SK-N-SH (cell line): ENCODE measurements at regions not wholly inside any gene's neighbourhood (a gene's known extent, or its start where the extent isn't known, plus 50 kb on each side); places are given as distances from the start of the nearest gene placed in this dataset.

ENCODE experiments used
- CTCF ChIA-PET: fragments of 300-600, 350-600 bp; formaldehyde crosslinking; extraction: SDS; loops from one replicate; lab custom pipeline; 2021; lab: Yijun Ruan, JAX
- POLR2A ChIA-PET: fragments of 350-600 bp; sonication (Branson Sonifier 250); formaldehyde crosslinking; extraction: SDS; loops from one replicate; lab custom pipeline; 2020; ENCODE audit warnings: antibody characterized with exemption, inconsistent platforms; lab: Yijun Ruan, JAX
- DNase-seq: peaks from one replicate; pipeline ENCODE4 v3.0.0; 2012
- H2AFZ ChIP-seq: fragments of 200-600 bp; sonication (generic); 2 replicates; pipeline ENCODE4 v1.8.1; 2016; ENCODE audit warnings: antibody characterized with exemption, mild to moderate bottlenecking, low read depth
- H3F3A ChIP-seq: fragments of 200-600 bp; sonication (generic); replicated peaks from 2 replicates; pipeline ENCODE3; 2016; ENCODE audit warnings: antibody characterized with exemption, mild to moderate bottlenecking; ENCODE audit not compliant: insufficient read depth
- H3K27ac ChIP-seq, 2 experiments: fragments of 200-500 bp in 1 of 2; fragments of 200-600 bp in 1 of 2; sonication (Bioruptor generic) in 1 of 2; sonication (generic), shearing (Covaris generic) in 1 of 2; 2 replicates each; pipeline versions ENCODE4 v1.5.1 to v1.6.1; 2014 to 2016; ENCODE audit warnings: low read depth in 2 of 2, inconsistent platforms in 1 of 2, low read length in 1 of 2, mild to moderate bottlenecking in 1 of 2, mixed read lengths in 1 of 2
- H3K27me3 ChIP-seq: fragments of 200-600 bp; sonication (generic), shearing (Covaris generic); 2 replicates; pipeline ENCODE4 v1.6.1; 2016; ENCODE audit warnings: mixed run types; ENCODE audit not compliant: insufficient read depth
- H3K36me3 ChIP-seq, 2 experiments: fragments of 200-500 bp in 1 of 2; fragments of 200-600 bp in 1 of 2; sonication (Bioruptor generic) in 1 of 2; sonication (generic) in 1 of 2; replicated peaks in 1 of 2; 2 replicates each; pipeline versions ENCODE3 to v1.5.1; 2014 to 2016; ENCODE audit warnings: low read length in 1 of 2, mild to moderate bottlenecking in 1 of 2; ENCODE audit not compliant: insufficient read depth in 2 of 2, control insufficient read depth in 1 of 2
- H3K4me1 ChIP-seq, 2 experiments: fragments of 200-500 bp in 1 of 2; fragments of 200-600 bp in 1 of 2; sonication (Bioruptor generic) in 1 of 2; sonication (generic), shearing (Covaris generic) in 1 of 2; 2 replicates each; pipeline versions ENCODE4 v1.5.1 to v1.6.1; 2014 to 2016; ENCODE audit warnings: low read depth in 1 of 2, low read length in 1 of 2, mixed run types in 1 of 2; ENCODE audit not compliant: insufficient read depth in 2 of 2, control insufficient read depth in 1 of 2
- H3K4me2 ChIP-seq: fragments of 200-600 bp; sonication (generic), shearing (Covaris generic); 2 replicates; pipeline ENCODE4 v1.6.1; 2017; ENCODE audit warnings: mixed run types
- H3K4me3 ChIP-seq, 2 experiments: fragments of 200-500 bp in 1 of 2; fragments of 200-600 bp in 1 of 2; sonication (Bioruptor generic) in 1 of 2; sonication (generic), shearing (Covaris generic) in 1 of 2; 2 replicates each; pipeline versions ENCODE4 v1.5.1 to v1.8.1; 2014 to 2016; ENCODE audit warnings: low read depth in 2 of 2, inconsistent platforms in 1 of 2, low read length in 1 of 2, mild to moderate bottlenecking in 1 of 2, mixed read lengths in 1 of 2, moderate library complexity in 1 of 2
- H3K79me2 ChIP-seq: fragments of 200-600 bp; sonication (generic); 2 replicates; pipeline ENCODE4 v1.8.1; 2017; ENCODE audit warnings: mild to moderate bottlenecking; ENCODE audit not compliant: insufficient read depth
- H3K9ac ChIP-seq: fragments of 200-600 bp; sonication (generic); 2 replicates; pipeline ENCODE4 v1.6.1; 2017; ENCODE audit warnings: mixed run types
- H3K9me2 ChIP-seq: fragments of 200-600 bp; sonication (generic); 2 replicates; pipeline ENCODE4 v1.6.1; 2017; ENCODE audit warnings: mixed run types
- H3K9me3 ChIP-seq: fragments of 200-600 bp; sonication (generic); 2 replicates; pipeline ENCODE4 v1.6.1; 2017; ENCODE audit warnings: mixed run types, mild to moderate bottlenecking, moderate library complexity
- H4K20me1 ChIP-seq: fragments of 200-600 bp; sonication (generic); 2 replicates; pipeline ENCODE4 v1.6.1; 2017; ENCODE audit warnings: mild to moderate bottlenecking, mixed run types; ENCODE audit not compliant: insufficient read depth
- CTCF ChIP-seq: fragments of 200-600 bp; sonication (generic); IDR thresholded peaks from 2 replicates; pipeline ENCODE4 v1.6.1; 2017; ENCODE audit warnings: antibody characterized with exemption, mild to moderate bottlenecking, moderate library complexity
- EP300 ChIP-seq, 2 experiments: IDR thresholded peaks; 2 replicates each; pipeline versions ENCODE4 v1.4.0 to v1.6.1; 2012; ENCODE audit warnings: borderline replicate concordance in 1 of 2, low read depth in 1 of 2, low read length in 1 of 2
- FOSL2 ChIP-seq: IDR thresholded peaks from 2 replicates; pipeline ENCODE4 v1.4.0; 2012; ENCODE audit warnings: low read depth, mild to moderate bottlenecking, moderate library complexity, borderline replicate concordance
- FOXM1 ChIP-seq: IDR thresholded peaks from 2 replicates; pipeline ENCODE4 v1.4.0; 2012; ENCODE audit warnings: low read depth, mild to moderate bottlenecking
- GATA2 ChIP-seq: sonication (generic); formaldehyde crosslinking; IDR thresholded peaks from 2 replicates; pipeline ENCODE4 v1.5.0; 2020; ENCODE audit warnings: mild to moderate bottlenecking, missing genetic modification reagents
- IRF3 ChIP-seq: fragments of 150-350 bp; IDR thresholded peaks from 2 replicates; pipeline ENCODE4 v1.6.1; 2016; ENCODE audit warnings: mild to moderate bottlenecking, low read depth, low read length
- JUND ChIP-seq: IDR thresholded peaks from 2 replicates; pipeline ENCODE4 v1.4.0; 2012
- MEF2A ChIP-seq: IDR thresholded peaks from 2 replicates; pipeline ENCODE4 v1.4.0; 2012; ENCODE audit warnings: low read depth, borderline replicate concordance
- NFIC ChIP-seq: IDR thresholded peaks from 2 replicates; pipeline ENCODE4 v1.4.0; 2012; ENCODE audit warnings: borderline replicate concordance
- NRF1 ChIP-seq: IDR thresholded peaks from 2 replicates; pipeline ENCODE4 v1.6.1; 2012; ENCODE audit warnings: low read depth, mild to moderate bottlenecking, low read length
- RCOR1 ChIP-seq: fragments of 150-350 bp; IDR thresholded peaks from 2 replicates; pipeline ENCODE4 v1.6.1; 2017; ENCODE audit warnings: antibody characterized with exemption, low read length
- RFX5 ChIP-seq: IDR thresholded peaks from 2 replicates; pipeline ENCODE4 v1.6.1; 2012; ENCODE audit warnings: mild to moderate bottlenecking, improper control_type of control experiment, low read length
- RXRA ChIP-seq: IDR thresholded peaks from 2 replicates; pipeline ENCODE4 v1.4.0; 2012; ENCODE audit warnings: low read depth, mild to moderate bottlenecking, borderline replicate concordance
- SMC3 ChIP-seq: IDR thresholded peaks from 2 replicates; pipeline ENCODE4 v1.6.1; 2012; ENCODE audit warnings: low read depth, low read length, improper control_type of control experiment
- TAF1 ChIP-seq: IDR thresholded peaks from 2 replicates; pipeline ENCODE4 v1.6.1; 2012; ENCODE audit warnings: low read depth, mild to moderate bottlenecking, low read length, moderate library complexity, borderline replicate concordance
- TCF12 ChIP-seq: IDR thresholded peaks from 2 replicates; pipeline ENCODE4 v1.4.0; 2012
- USF1 ChIP-seq: IDR thresholded peaks from 2 replicates; pipeline ENCODE4 v1.4.0; 2012; ENCODE audit warnings: low read depth, borderline replicate concordance
- USF2 ChIP-seq: fragments of 150-350 bp; IDR thresholded peaks from 2 replicates; pipeline ENCODE4 v1.6.1; 2017; ENCODE audit warnings: antibody characterized with exemption, low read length, low read depth, borderline replicate concordance
- ZBTB33 ChIP-seq: IDR thresholded peaks from 2 replicates; pipeline ENCODE4 v1.4.0; 2012; ENCODE audit warnings: low read depth, borderline replicate concordance
- WGBS: methylation state at CpG from one replicate; pipeline ENCODE4 v1.1.6; 2017; ENCODE audit warnings: low lambda C conversion rate; 5-methylcytosine and 5-hydroxymethylcytosine counted together
- TF ChIP-seq, protein P1 (sequence below): IDR thresholded peaks from 2 replicates; pipeline ENCODE4 v1.4.0; 2012; ENCODE audit warnings: low read depth

DNA sequence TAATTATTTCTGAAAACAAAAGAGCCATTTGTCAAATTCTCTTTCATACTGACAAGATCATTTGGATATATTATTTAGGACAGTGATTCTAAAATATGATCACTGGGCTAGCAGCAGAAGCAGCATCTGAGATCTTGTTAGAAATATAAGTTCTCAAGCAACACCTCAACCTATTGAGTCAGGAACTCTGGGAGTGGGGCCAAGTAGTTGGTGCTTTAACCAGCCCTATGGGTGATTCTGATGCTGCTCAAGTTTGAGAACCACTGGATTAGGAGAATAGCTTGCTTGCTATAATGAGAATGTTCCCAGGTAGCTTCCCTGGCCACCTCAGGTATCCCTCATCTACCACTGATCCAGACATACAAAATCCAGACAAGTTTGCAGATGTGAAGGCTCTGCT lies 466.9 kb upstream of the CELF4 start:
- TF ChIP-seq TAF1 (no peak), FOXM1 (no peak), JUND (no peak), IRF3 (no peak), USF2 (no peak), FOSL2 (no peak), SMC3 (no peak), RCOR1 (no peak), NRF1 (no peak), GATA2 (CRISPR knock-in tag) (no peak), EP300 (IDR thresholded peaks at IDR 0.05; ENCODE audit: borderline replicate concordance in 1 of 2, low read depth in 1 of 2, low read length in 1 of 2) (no peak), ZBTB33 (no peak)
- TF ChIP-seq, protein P1, sequence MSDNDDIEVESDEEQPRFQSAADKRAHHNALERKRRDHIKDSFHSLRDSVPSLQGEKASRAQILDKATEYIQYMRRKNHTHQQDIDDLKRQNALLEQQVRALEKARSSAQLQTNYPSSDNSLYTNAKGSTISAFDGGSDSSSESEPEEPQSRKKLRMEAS, result no peak
- TF ChIP-seq, all 33 proteins: peak for 0
- H3F3A ChIP-seq, result no peaks in the 10 kb centered on the region
- no peaks in the 10 kb centered on the region for H3K9me3 ChIP-seq
- H3K79me2 ChIP-seq, result no peaks in the 10 kb centered on the region
- H4K20me1 ChIP-seq, result no peaks in the 10 kb centered on the region
- H3K9ac ChIP-seq, result no peak overlapping the region
- ChIA-PET POLR2A (no interaction called here), CTCF (no interaction called here)
- no peak for DNase-seq
- H3K4me2 ChIP-seq, result no peak overlapping the region
- H2AFZ ChIP-seq, result no peak overlapping the region
- H3K27me3 ChIP-seq, result no peaks in the 10 kb centered on the region
- H3K9me2 ChIP-seq, result no peaks in the 10 kb centered on the region
- no peaks in the 10 kb centered on the region for H3K36me3 ChIP-seq
- H3K4me1 ChIP-seq, result no peaks in the 10 kb centered on the region; a peak in 1 of 4 replicates
- no peak overlapping the region for H3K27ac ChIP-seq
- H3K4me3 ChIP-seq, result no peak overlapping the region

- WGBS, result 19% methylated on average over 7 of the region's 7 CpGs
- POLR2A ChIA-PET, result no interaction called here
- Histone ChIP-seq H3K9me2 (no peaks in the 10 kb centered on the region), H3K27ac (no peak overlapping the region), H3K9ac (no peak overlapping the region), H2AFZ (no peak overlapping the region), H3K27me3 (no peaks in the 10 kb centered on the region), H3K4me2 (no peak overlapping the region), H3K79me2 (no peaks in the 10 kb centered on the region), H4K20me1 (no peaks in the 10 kb centered on the region), H3K4me3 (no peak overlapping the region), H3F3A (no peaks in the 10 kb centered on the region), H3K4me1 (no peaks in the 10 kb centered on the region), H3K36me3 (no peaks in the 10 kb centered on the region), H3K9me3 (no peaks in the 10 kb centered on the region)
- CTCF ChIA-PET, result no interaction called here
- TF ChIP-seq USF1, result no peak
- no peak for TF ChIP-seq TCF12
- no peak for TF ChIP-seq RXRA
- TF ChIP-seq TAF1, result no peak
- TF ChIP-seq CTCF, result no peak
- TF ChIP-seq RCOR1, result no peak
- TF ChIP-seq NFIC, result no peak
- no peak for TF ChIP-seq RFX5
- no peak for TF ChIP-seq MEF2A
- no peak for TF ChIP-seq NRF1
- no peak for DNase-seq
Measured at GRCh38 chr18:38028946-38029345, 463.3 kb upstream of the CELF4 start.
